MM.1S (cell line): ENCODE measurements at regions not wholly inside any gene's neighbourhood (a gene's known extent, or its start where the extent isn't known, plus 50 kb on each side); places are given as distances from the start of the nearest gene placed in this dataset.
"Not testable (repeated sequence)": the region's sequence is repeated elsewhere in the genome, so short reads cannot be mapped to it uniquely, and the experiment has no call there.

Experiments
- DNase-seq: peaks from one replicate; pipeline ENCODE4 v3.0.0-alpha.2; 2015
- H2AFZ ChIP-seq: fragments of 300-600 bp; sonication (generic); 2 replicates; pipeline ENCODE4 v1.6.0; 2016; ENCODE audit warnings: antibody characterized with exemption, low read length
- H3F3A ChIP-seq: fragments of 300-600 bp; sonication (generic); 2 replicates; pipeline ENCODE4 v1.6.1; 2016; ENCODE audit warnings: mild to moderate bottlenecking, antibody characterized with exemption, low read length, moderate library complexity, mixed read lengths; ENCODE audit not compliant: insufficient read depth
- H3K27ac ChIP-seq: fragments of 300-600 bp; sonication (generic); 2 replicates; pipeline ENCODE4 v1.5.1; 2016; ENCODE audit warnings: mild to moderate bottlenecking, low read length
- H3K27me3 ChIP-seq: fragments of 300-600 bp; sonication (generic); replicated peaks from 2 replicates; pipeline ENCODE4 v1.6.0; 2016; ENCODE audit warnings: low read length; ENCODE audit not compliant: insufficient read depth
- H3K36me3 ChIP-seq: fragments of 300-600 bp; sonication (generic); replicated peaks from 2 replicates; pipeline ENCODE4 v1.6.1; 2016; ENCODE audit warnings: mild to moderate bottlenecking, low read length, mixed read lengths; ENCODE audit not compliant: insufficient read depth
- H3K4me1 ChIP-seq: fragments of 300-600 bp; sonication (generic); 2 replicates; pipeline ENCODE4 v1.6.1; 2016; ENCODE audit warnings: low read length, mixed read lengths
- H3K4me2 ChIP-seq: fragments of 300-600 bp; sonication (generic); 2 replicates; pipeline ENCODE4 v1.6.0; 2016; ENCODE audit warnings: low read depth, low read length
- H3K4me3 ChIP-seq: fragments of 300-600 bp; sonication (generic); 2 replicates; pipeline ENCODE4 v1.5.1; 2016; ENCODE audit warnings: low read length, mixed read lengths
- H3K79me2 ChIP-seq: fragments of 300-600 bp; sonication (generic); 2 replicates; pipeline ENCODE4 v1.6.1; 2016; ENCODE audit warnings: mixed run types, low read length, mixed read lengths
- H3K9ac ChIP-seq: fragments of 300-600 bp; sonication (generic); 2 replicates; pipeline ENCODE4 v1.6.1; 2016; ENCODE audit warnings: low read length, mixed read lengths
- H3K9me2 ChIP-seq: fragments of 300-600 bp; sonication (generic); replicated peaks from 2 replicates; pipeline ENCODE4 v1.6.1; 2016; ENCODE audit warnings: mild to moderate bottlenecking, low read length, mixed read lengths; ENCODE audit not compliant: insufficient read depth
- H3K9me3 ChIP-seq: fragments of 300-600 bp; sonication (generic); replicated peaks from 2 replicates; pipeline ENCODE4 v1.6.1; 2016; ENCODE audit warnings: mild to moderate bottlenecking, low read length, mixed read lengths; ENCODE audit not compliant: insufficient read depth
- H4K20me1 ChIP-seq: fragments of 300-600 bp; sonication (generic); 2 replicates; pipeline ENCODE4 v1.6.1; 2016; ENCODE audit warnings: mild to moderate bottlenecking, low read length, moderate library complexity, mixed read lengths; ENCODE audit not compliant: insufficient read depth
- CTCF ChIP-seq: fragments of 300-600 bp; sonication (generic); IDR thresholded peaks from 2 replicates; pipeline ENCODE4 v1.5.1; 2016; ENCODE audit warnings: antibody characterized with exemption, low read length, mixed read lengths
- EZH2 ChIP-seq: fragments of 300-600 bp; sonication (generic); optimal IDR thresholded peaks from 2 replicates; pipeline ENCODE3; 2017; ENCODE audit warnings: low read depth, mild to moderate bottlenecking, antibody characterized with exemption, low read length, mixed read lengths
- EZH2phosphoT487 ChIP-seq: fragments of 300-600 bp; sonication (generic); IDR thresholded peaks from 2 replicates; pipeline ENCODE4 v1.6.1; 2018; ENCODE audit warnings: antibody characterized with exemption, low read length

- no peaks in the 10 kb centered on the region for H3K9me2 ChIP-seq
- H3K4me3 ChIP-seq = no peak overlapping the region
- TF ChIP-seq CTCF (no peak), EZH2phosphoT487 (no peak), EZH2 (no peak)
- peak overlapping the region; percentile 37; the same call in 1 of the 2 replicates for H3K9ac ChIP-seq
- H3K4me2 ChIP-seq = peak overlapping the region; percentile 91; the same call in 1 of the 2 replicates
- no peaks in the 10 kb centered on the region for H3K79me2 ChIP-seq
- no peaks in the 10 kb centered on the region for H3K27me3 ChIP-seq
- peak overlapping the region; percentile 6; the same call in 1 of the 2 replicates for H2AFZ ChIP-seq
- peaks cover 24% of the 10 kb centered on the region for H3F3A ChIP-seq
- no peaks in the 10 kb centered on the region for H3K9me3 ChIP-seq
- no peak for DNase-seq
- no peaks in the 10 kb centered on the region for H3K36me3 ChIP-seq
- H3K4me1 ChIP-seq = peaks cover 18% of the 10 kb centered on the region
- peak overlapping the region; percentile 100; the same call in 1 of the 2 replicates for H3K27ac ChIP-seq
- H4K20me1 ChIP-seq = no peaks in the 10 kb centered on the region
These were observed 133.4 kb upstream of the JADE1 start for GRCh38 chr4:128676095-128676494.

- Histone ChIP-seq H3K9me2 (no peaks in the 10 kb centered on the region), H3K9me3 (no peaks in the 10 kb centered on the region), H3K27ac (peak overlapping the region; percentile 100), H4K20me1 (no peaks in the 10 kb centered on the region), H3K27me3 (no peaks in the 10 kb centered on the region), H3K79me2 (no peaks in the 10 kb centered on the region), H2AFZ (peak overlapping the region; percentile 94), H3K4me2 (peak overlapping the region; percentile 91), H3K36me3 (no peaks in the 10 kb centered on the region), H3F3A (peaks cover 24% of the 10 kb centered on the region), H3K9ac (peak overlapping the region; percentile 75), H3K4me3 (peak overlapping the region; percentile 23; the same call in 1 of the 2 replicates), H3K4me1 (peaks cover 18% of the 10 kb centered on the region)
- DNase-seq = peak; percentile 97
- TF ChIP-seq CTCF (peak; percentile 56), EZH2 (no peak)
These were observed 134.4 kb upstream of the JADE1 start for GRCh38 chr4:128675083-128675482.

- not testable (repeated sequence) for H3K9me2 ChIP-seq, H3K4me2 ChIP-seq, H3K79me2 ChIP-seq, H3K27ac ChIP-seq, H4K20me1 ChIP-seq, H3K9me3 ChIP-seq, H3K9ac ChIP-seq, H3K4me3 ChIP-seq, H3K27me3 ChIP-seq, DNase-seq, H3K36me3 ChIP-seq, H2AFZ ChIP-seq
- Histone ChIP-seq H3K4me1 (peaks cover 18% of the 10 kb centered on the region), H3F3A (peaks cover 24% of the 10 kb centered on the region)
These were observed 136.3 kb upstream of the JADE1 start for GRCh38 chr4:128673159-128673558.

GRCh38 chr4:128672596-128672995, 136.9 kb upstream of the JADE1 start:
- not testable (repeated sequence) for H2AFZ ChIP-seq, H3K9me3 ChIP-seq, DNase-seq, H3K36me3 ChIP-seq, H3K9ac ChIP-seq, H3K79me2 ChIP-seq, H3K27me3 ChIP-seq, H3K4me2 ChIP-seq, H3K9me2 ChIP-seq, H3K27ac ChIP-seq, H3K4me3 ChIP-seq, H4K20me1 ChIP-seq
- peaks cover 18% of the 10 kb centered on the region for H3K4me1 ChIP-seq
- peaks cover 24% of the 10 kb centered on the region for H3F3A ChIP-seq
